ENCODE measurements at regions not wholly inside any gene's neighbourhood (a gene's known extent, or its start where the extent isn't known, plus 50 kb on each side); places are given as distances from the start of the nearest gene placed in this dataset.
A peak's percentile ranks its signal among the peaks of the same experiment; 100 is the strongest.
"Not testable (repeated sequence)": the region's sequence is repeated elsewhere in the genome, so short reads cannot be mapped to it uniquely, and the experiment has no call there.

DNA sequence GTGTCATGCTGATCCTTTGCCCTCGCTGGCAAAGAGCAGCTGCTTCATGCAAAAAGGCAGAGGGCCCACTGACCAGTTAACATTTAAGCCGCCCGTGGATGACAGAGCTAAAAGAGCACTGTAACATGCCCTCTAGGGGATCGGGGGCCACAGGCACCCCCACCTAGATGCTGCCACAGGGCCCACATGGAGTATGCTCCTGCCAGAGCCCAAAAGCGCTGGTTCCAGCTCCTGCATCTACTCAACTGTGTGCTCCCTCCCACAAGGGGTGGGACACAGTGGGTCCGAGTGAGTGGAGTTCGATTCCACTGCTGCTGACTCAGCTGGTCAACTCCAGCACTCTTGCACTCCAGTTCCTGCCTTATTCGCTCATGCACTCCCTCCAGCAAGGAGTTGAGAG is 199.8 kb upstream of the CNTNAP2 start:
- no peak for DNase-seq

DNA sequence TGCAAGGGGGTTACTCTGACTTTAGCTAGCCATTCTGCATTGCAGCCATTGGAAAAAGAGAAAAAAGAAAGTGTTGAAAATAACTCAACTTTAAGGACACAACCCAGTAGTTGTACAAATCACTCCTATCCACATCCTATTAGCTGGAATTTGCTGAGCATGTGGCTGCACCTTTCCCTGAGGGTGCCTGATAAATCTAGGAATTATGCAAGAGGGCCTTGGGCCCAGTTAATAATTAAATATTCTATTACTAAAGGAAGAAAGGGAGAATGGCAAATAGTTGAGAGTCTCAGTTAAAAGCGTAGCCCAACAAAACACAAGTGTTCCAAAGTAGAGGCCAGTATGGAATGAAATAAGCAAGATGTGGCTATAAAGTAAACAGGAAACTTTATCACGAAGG is 200.9 kb upstream of the CNTNAP2 start:
- no peak for DNase-seq

DNA sequence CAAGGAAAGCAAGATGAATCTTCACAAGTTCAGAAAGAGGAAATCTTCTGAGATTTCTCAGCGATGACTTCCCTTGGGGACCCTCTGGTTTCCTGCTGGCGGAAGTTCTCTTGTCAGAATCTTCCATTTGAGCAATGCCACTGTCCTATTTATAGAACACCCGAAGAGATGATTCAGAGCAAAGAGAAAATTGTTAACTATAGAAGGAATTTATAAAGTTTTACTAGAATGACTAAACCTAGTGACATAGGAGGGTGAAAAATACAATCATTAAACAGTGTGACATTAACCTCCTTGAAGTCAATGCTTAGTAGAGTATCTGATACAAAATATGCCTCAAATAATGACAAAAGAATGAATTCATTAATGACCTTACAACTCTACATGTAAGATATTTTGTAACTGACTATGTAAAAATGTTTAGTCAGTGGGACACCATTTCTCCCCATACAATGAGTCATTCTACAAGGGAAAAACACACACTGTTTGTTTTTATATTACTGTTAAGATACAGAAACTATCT is 206.5 kb upstream of the CNTNAP2 start:
- DNase-seq: no peak

DNA sequence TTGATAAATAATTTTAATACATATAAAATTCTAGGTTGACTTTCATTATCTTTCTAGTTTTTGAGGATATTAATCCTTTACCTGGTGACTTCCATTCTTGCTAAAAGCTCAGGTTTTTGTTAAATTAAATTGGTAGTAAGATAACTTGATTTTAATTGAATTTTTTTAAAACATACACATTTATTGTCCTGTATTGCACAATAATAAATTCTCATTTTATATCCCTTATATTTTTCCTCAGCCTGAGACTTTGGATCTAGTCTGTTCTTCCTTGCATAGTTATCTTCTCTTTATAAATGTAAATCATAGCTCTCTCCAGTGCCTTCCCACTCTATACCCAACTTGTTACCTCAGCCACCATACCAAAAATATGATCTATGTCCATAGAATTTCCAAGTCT is 212.9 kb upstream of the CNTNAP2 start:
- DNase-seq: no peak

DNA sequence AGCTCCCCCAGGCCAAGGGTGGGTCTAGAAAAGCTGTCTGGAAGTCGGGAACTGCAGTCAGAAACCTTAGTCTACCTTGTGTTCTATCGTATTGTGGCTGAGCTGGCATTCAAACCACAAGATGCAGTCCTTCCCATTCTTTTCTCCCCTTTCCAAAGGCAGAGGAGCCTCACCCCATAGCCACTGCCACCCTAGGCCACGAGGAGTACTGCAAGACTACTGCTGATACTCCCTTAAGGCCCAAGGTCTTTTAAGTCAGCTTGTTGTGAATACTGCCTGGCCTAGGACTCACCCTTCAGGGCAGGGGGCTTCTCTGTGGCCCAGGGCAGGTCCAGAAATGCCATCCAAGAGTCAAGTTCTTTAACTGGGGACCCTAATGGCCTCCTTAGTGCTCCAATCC is 214.5 kb upstream of the CNTNAP2 start:
- DNase-seq: no peak

DNA sequence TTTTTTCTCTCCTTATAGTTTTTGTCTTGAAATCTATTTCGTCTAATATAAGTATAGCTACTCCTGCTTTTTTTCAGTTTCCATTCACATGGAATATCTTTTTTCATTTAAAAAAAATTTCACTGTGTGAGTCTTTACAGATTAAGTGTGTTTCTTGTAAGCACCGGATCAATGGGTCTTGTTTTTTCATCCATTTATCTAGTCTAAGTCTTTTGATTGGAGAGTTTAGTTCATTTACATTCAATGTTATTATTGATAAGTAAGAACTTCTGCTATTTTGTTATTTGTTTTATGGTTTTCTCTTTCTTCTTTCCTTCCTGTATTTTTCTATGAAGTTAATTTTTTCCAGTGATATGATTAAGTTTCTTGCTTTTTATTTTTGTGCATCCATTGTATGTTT is 216.7 kb upstream of the CNTNAP2 start:
- no peak for DNase-seq

DNA sequence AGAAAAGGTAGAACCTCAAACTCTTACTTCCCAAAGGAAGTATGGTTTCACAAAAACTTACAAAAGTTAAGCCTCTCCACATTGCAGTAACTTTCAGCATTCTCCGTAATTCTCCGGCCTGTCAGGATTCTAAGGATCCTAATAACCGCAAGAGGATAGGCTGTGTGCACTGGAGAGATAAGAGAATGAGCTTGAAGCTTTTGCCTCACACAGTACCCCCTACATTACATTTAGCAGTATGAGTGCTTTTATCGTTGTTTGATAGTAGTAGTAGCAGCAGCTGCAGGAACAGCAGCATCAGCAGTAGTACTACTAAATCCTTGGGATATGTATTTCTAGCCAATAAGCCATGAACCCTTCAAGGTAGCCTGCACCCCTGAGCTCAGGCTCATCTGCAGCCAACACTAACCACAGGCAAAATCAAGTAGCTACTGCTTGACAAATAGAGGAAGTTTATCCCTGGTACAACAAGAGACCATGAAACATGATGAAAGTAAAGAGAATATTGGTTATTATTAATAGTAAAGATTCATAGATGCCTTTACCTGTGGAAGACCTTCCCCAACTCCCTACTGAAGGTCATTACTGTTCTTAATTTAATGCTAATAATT is 222.6 kb upstream of the CNTNAP2 start:
- DNase-seq: no peak

DNA sequence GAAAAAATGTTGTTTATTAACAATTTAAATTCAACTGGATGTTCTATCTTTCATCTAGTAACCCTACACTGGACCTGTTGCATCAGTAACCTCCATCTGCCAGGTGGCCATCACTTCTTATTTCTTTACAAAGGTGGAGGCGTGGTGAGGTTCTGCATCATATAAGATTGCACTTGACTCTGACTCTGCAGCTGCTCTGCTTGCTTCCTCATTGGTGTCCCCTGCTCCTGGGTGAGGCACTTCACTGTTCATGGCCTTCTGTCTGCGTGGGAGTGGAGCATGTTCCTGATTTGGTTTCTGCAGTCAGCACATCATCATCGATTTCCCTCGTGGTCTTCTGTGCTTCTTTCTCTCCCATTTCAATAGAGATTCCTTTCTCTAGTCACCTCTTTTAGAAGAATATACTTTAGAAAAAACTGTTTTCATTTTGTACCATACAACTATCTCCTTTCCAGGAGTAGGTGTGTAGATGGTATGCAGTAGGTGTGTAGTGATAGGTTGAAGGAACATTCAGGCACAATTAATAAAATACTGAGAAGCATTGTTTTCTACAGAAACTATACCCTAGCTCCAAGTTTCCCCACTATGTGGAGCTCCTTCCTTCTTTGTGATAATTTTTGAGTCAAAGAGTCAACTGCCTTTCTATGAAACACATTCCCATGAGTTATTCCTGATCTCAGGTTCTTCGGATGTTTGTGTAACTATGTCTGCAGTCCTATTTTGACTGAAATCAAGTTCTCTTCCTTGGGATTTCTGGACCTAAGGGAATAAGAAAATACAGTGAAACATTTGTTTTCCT is 231.7 kb upstream of the CNTNAP2 start:
- no peak for DNase-seq

DNA sequence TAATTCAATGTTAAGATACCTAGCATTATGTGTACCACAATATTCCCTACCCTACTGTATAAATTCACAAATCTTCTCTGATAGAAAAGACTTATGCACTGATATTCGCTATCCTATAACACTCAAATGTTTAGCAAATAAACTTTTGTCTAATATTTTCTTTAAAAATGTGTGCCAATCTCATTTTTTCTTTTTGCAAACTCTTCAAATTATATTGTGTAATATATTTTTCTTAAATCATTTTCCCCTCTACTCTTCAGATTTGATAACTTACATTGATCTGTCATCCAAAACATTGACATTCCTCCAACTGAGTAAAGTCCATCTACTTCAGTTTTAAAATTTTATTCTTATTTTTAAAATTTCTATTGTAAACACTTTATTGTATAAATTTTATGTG is 240.2 kb upstream of the CNTNAP2 start:
- no peak for DNase-seq

DNA sequence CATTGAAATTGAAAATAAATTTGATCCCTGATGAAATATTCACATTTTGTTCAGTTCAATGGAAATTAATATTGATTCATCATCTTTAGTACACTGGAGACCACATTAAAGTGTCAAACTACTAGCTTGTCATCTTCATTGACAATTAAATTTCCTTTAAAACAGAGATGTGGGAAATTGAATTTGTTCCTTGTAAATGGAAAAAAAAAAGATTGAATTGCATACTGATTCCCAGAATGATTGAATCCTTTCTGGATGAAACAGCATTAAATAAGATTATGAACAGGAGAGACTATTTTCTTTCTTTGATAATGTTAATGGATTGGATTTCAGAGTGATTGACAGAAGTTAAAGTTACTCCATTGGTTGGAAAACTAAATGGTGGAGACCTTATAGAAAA is 241.3 kb upstream of the CNTNAP2 start:
- DNase-seq: no peak

DNA sequence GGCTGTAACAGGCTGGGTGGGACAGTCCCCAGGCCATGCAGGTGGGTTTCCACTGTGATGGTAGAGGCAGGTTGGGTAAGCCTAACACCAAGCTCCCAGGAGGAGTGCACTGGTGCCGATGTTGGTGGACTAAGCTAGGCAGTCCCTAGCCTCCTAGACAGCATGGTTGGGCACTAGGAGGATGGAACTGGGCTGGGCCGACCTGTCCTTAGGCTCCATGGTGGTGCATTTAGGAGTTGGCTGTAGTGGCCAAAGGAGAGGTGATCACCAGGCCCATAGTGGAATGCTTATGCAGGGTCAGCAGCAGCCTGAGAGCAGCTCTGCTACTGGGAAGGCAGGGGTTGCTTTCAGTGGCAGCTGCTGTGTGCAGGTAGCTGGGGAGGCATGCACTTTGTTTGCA is 247.7 kb upstream of the CNTNAP2 start:
- no peak for DNase-seq

DNA sequence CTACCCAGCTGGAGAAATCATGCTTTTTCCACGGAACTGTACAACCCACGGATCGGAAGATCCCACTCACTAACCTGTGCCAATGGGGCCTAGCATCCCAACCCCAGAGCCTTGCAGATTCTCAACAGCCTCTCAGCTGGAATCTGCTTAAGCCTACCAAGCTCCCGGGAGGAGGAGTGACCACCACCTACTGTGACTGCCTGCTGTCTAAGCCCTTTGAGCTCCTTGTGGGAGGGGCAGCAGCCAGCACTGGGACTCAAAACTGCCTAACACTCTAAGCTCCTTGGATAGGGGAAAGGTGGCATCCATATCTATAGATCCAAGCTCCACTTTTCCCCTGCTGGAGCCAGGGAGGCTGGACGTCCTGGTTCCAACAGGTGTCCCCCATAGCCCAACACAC is 254.4 kb upstream of the CNTNAP2 start:
- no peak for DNase-seq

DNA sequence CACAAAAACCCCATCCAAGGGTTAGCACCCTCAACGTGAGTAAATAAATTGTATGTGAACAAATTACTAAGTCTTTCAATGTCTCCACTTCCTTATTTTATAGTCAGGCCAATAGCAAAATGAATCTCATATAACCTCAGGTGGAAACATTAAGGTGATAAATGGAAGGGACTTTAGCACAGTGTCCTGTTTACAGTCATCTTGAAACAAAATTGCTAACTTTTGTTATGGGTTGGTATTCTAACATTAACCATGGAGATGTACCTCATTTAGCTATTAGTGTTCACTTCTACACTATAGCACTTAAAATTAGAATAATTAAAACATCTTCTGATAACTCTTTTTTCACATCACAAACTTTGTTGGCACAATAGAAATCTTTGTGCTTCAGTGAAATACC is 255.8 kb upstream of the CNTNAP2 start:
- DNase-seq: no peak

DNA sequence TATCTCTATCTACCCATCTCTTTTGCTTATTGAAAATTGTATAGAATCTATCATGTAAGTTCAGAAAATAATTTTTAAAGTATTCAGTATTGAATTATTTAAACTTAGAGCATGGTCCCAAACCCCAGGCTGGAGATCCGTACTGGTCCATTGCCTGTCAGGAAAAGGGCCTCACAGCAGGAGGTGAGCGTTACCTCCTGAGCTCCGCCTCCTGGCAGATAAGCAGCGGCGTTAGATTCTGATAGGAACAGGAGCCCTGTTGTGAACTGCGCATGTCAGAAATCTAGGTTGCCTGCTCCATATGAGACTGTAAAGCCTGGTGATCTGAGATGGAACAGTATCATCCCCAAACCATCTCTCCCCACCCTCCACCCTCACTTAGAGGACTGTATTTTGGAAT is 266.0 kb upstream of the CNTNAP2 start:
- DNase-seq: no peak

DNA sequence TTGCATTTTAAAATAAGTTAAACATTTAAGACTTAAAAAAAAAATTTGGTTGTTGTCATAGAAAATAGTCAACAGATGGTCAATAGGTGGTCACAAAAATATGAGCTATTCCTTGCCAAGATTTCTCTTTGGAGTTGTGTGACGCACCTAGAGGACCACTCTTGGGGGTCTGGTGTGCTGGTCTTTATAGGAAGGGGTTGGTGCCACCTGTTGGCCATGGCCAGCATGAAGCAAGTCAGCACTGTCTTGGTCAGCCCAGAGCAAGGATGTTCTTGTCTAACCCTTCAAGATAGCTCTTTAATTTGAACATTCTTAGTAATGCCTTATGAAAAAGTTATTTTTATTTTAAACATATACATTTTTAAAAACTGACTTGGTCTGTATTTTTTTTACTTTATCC is 267.9 kb upstream of the CNTNAP2 start:
- DNase-seq: peak; percentile 22

DNA sequence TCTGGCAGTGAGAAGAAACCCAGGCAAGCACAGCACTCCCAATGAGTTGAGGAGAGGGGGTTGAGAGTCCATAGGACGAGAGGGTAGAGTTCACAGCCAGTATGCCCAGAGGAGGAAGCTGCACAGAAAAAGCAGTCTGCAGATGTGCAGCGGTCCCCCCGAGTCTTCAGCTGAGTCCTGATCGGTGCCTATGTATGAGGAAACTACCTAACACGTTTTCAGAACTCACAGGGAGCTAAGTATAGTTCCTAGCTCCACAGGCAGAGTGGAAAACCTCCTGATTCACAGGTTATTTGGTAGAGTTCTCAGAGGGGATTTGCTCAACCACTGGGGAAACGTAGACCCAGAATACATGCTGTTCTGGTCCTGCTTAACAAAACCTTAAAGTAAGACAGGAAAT is 271.3 kb upstream of the CNTNAP2 start:
- DNase-seq: no peak

DNA sequence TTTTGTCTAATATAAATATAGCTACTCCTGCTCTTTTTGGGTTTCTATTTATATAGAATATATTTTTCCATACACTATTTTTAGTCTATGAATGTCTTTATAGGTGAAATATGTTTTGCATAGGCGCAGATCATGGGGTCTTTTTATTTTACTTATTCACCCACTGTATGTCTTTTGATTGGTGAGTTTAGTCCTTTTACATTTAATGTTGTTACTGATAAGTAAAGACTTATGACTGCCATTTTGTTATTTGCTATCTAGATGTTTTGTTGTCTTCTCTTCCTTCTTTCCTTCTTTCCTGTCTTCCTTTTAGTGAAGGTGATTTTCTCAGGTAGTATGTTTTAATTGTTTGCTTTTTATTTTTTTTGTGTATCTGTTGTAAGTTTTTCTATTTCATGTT is 276.8 kb upstream of the CNTNAP2 start:
- no peak for DNase-seq

DNA sequence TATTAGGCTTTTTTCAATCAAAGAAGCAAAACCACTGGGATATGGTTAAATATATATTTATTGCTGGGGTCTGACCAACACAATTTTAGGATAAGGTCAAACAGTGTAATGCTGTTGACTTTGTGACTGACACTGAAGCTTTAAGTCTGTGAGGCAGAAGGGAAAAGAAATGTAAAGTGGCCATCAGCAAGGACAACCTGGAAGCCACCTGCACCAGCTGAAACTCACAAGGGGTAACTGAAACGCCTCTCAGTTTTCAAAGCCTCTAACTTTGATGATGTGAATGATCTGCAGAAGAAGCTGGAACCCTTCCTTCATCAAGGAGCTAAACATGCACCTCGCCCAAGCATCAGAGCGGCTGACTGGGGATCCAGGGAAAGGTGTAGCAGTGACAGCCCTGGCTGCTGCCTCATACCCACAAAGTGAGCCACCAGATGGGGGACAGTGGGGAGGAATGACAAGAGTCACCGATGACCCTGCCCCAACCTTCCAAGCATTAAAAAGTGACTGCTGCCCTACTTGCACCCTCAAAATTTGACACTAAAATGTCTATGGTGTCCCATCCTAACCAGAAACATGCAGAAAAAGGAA is 284.9 kb upstream of the CNTNAP2 start:
- no peak for DNase-seq

DNA sequence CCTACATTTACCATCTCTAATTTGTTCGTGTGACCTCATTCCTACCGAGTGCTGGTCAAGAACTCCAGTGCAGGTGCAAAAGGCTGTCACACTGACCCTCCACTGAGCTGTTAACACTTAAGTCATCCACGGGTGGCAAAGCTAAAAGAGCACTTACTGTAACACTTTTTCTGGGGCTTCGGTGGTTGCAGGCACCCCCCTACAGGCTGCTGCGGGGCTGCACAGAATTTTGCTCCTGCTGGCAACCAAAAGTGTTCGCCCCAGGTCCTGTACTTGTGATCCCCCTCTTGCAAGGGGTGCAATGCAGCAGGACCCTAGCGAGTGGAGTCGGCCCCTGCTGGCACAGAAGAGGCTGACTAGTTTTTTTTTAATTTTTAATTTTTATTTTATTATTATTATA is 298.9 kb upstream of the CNTNAP2 start:
- no peak for DNase-seq

DNA sequence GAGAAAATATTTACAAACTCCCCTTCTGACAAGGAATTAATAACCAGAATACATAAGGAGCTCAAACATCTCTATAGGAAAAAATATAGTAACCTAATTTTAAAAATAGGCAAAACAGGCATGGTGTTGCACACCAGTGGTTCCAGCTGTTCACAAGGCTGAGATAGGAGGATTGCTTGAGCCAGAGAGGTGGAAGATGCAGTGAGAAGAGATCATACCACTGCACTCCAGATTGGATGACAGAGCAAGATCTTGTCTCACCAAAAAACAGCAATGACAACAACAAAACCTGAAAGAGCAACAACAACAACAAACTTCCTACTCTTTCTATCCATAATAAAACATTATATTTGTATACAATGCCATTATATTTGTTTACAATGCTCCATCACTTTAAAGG is 304.4 kb upstream of the CNTNAP2 start:
- no peak for DNase-seq

DNA sequence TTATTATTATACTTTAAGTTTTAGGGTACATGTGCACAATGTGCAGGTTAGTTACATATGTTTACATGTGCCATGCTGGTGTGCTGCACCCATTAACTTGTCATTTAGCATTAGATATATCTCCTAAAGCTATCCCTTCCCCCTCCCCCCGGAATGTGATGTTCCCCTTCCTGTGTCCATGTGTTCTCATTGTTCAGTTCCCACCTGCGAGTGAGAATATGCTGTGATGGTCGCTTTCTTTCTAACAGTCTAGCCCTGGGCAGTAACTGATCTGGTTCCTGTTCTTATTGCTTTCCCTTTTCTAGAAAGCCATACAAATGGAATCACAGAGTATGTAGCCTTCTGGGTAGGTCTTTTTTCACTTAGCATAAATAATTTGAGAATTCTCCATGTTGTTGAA is 311.1 kb upstream of the CNTNAP2 start:
- DNase-seq: not testable (repeated sequence)

DNA sequence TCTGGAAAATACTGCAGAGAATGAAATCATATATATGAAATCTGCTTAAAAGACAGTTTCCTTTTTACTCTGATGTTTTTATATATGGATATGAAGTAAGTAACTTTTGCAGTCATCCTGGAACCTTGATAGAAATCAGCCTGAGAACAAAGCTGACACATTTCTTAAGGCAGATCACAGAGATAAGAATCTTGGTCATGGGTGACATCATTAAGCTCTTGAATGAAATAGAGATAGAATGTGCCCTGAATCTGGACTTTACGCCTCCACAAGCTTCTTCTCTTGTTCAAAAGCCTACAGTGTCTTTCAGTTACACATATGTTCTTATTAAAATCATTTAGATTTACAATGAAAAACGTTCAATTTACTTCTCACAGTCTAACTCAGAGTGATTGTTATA is 319.1 kb upstream of the CNTNAP2 start:
- no peak for DNase-seq

DNA sequence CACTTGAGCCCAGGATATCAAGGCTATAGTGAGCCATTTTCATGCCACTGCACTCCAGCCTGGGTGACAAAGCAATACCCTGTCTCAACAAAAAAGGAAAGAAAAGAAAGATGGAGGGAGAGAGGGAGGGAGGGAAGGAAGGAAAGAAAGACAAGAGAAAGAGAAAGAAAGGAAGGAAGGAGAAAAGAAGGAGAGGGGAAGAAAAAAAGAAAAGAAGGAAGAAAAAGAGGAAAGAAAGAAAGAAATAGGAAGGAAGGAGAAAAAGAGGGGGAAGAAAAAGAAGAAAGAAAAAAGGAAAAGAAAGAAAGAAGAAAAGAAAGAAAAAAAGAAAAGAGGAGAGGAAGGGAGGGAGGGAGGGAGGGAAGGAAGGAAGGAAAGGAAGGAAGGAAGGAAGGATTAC is 321.5 kb upstream of the CNTNAP2 start:
- DNase-seq: no peak
